ENCODE measurements at regions not wholly inside any gene's neighbourhood (a gene's known extent, or its start where the extent isn't known, plus 50 kb on each side); places are given as distances from the start of the nearest gene placed in this dataset.

GRCh38 chr4:59565836-59566235 is 1634.3 kb upstream of the ADGRL3 start:
- Histone ChIP-seq H3K9me1 (replicated peaks; ENCODE audit: control insufficient read depth, extremely low read depth, insufficient read depth, low read length) (no peaks in the 10 kb centered on the region), H4K20me1 (replicated peaks; ENCODE audit: control insufficient read depth, extremely low read depth, insufficient read depth, low read length) (no peaks in the 10 kb centered on the region), H3K79me2 (ENCODE audit: control insufficient read depth, insufficient read depth, low read length) (no peaks in the 10 kb centered on the region), H3K27me3 (ENCODE audit: control insufficient read depth in 2 of 2, insufficient read depth in 2 of 2, low read length in 2 of 2) (no peaks in the 10 kb centered on the region), H3K36me3 (ENCODE audit: control insufficient read depth in 2 of 2, extremely low read depth in 1 of 2, insufficient read depth in 2 of 2, low read length in 2 of 2) (no peaks in the 10 kb centered on the region), H3K9me3 (replicated peaks; ENCODE audit: control insufficient read depth, insufficient read depth, low read length) (no peaks in the 10 kb centered on the region), H3K4me3 (replicated peaks in 1 of 3; ENCODE audit: insufficient read depth in 1 of 3, low read depth in 1 of 3, low read length in 3 of 3) (no peak overlapping the region), H3K9ac (replicated peaks; ENCODE audit: extremely low read depth, insufficient read depth, low read length) (no peak overlapping the region), H3K27ac (ENCODE audit: insufficient read depth, low read depth, low read length) (no peak overlapping the region), H2AFZ (ENCODE audit: low read depth, low read length) (no peak overlapping the region), H3K4me2 (ENCODE audit: insufficient read depth, low read length) (no peak overlapping the region), H3K4me1 (ENCODE audit: control insufficient read depth, extremely low read depth, insufficient read depth, low read length) (no peaks in the 10 kb centered on the region)
- intact Hi-C loops (cut with micrococcal nuclease) (no loop called here), dilution Hi-C loops (cut with MboI; ENCODE audit: extremely low pct_ligation_motif_present, low sequenced_read_pairs) (no loop called here)
- no peak for FAIRE-seq
- TF ChIP-seq CTCF (IDR thresholded peaks at IDR 0.05; ENCODE audit: extremely low read depth in 1 of 2, insufficient read depth in 1 of 2, low read depth in 1 of 2, low read length in 2 of 2) (no peak), MAX (IDR thresholded peaks at IDR 0.05; ENCODE audit: insufficient read depth, insufficient read length) (no peak), POLR2AphosphoS5 (IDR thresholded peaks at IDR 0.05; ENCODE audit: insufficient read depth, low read depth, low read length) (no peak)
- no peak for DNase-seq (ENCODE audit: low read depth, low spot score)
- BruUV-seq (replicated peaks), result no TSS peak
- POLR2A ChIA-PET, result no interaction called here
- CTCF ChIA-PET, result no interaction called here

GRCh38 chr4:59570860-59571476 is 1629.2 kb upstream of the ADGRL3 start:
- H3K27me3 ChIP-seq (ENCODE audit: control insufficient read depth in 2 of 2, insufficient read depth in 2 of 2, low read length in 2 of 2), result no peaks in the 10 kb centered on the region
- dilution Hi-C loops (cut with MboI; ENCODE audit: extremely low pct_ligation_motif_present, low sequenced_read_pairs) (no loop called here), intact Hi-C loops (cut with micrococcal nuclease) (no loop called here)
- H3K9ac ChIP-seq (replicated peaks; ENCODE audit: extremely low read depth, insufficient read depth, low read length), result no peak overlapping the region
- H3K9me3 ChIP-seq (replicated peaks; ENCODE audit: control insufficient read depth, insufficient read depth, low read length), result no peaks in the 10 kb centered on the region
- ChIA-PET CTCF (no interaction called here), POLR2A (no interaction called here)
- DNase-seq (ENCODE audit: low read depth, low spot score), result no peak
- no peaks in the 10 kb centered on the region for H4K20me1 ChIP-seq (replicated peaks; ENCODE audit: control insufficient read depth, extremely low read depth, insufficient read depth, low read length)
- H3K36me3 ChIP-seq (ENCODE audit: control insufficient read depth in 2 of 2, extremely low read depth in 1 of 2, insufficient read depth in 2 of 2, low read length in 2 of 2), result no peaks in the 10 kb centered on the region
- H3K79me2 ChIP-seq (ENCODE audit: control insufficient read depth, insufficient read depth, low read length), result no peaks in the 10 kb centered on the region
- H3K4me3 ChIP-seq (replicated peaks in 1 of 3; ENCODE audit: insufficient read depth in 1 of 3, low read depth in 1 of 3, low read length in 3 of 3), result no peak overlapping the region
- H2AFZ ChIP-seq (ENCODE audit: low read depth, low read length), result no peak overlapping the region
- FAIRE-seq, result no peak
- no TSS peak for BruUV-seq (replicated peaks)
- no peak overlapping the region for H3K4me2 ChIP-seq (ENCODE audit: insufficient read depth, low read length)
- no peak overlapping the region for H3K27ac ChIP-seq (ENCODE audit: insufficient read depth, low read depth, low read length)
- H3K9me1 ChIP-seq (replicated peaks; ENCODE audit: control insufficient read depth, extremely low read depth, insufficient read depth, low read length), result no peaks in the 10 kb centered on the region
- no peaks in the 10 kb centered on the region for H3K4me1 ChIP-seq (ENCODE audit: control insufficient read depth, extremely low read depth, insufficient read depth, low read length)
- TF ChIP-seq MAX (IDR thresholded peaks at IDR 0.05; ENCODE audit: insufficient read depth, insufficient read length) (no peak), GATA2 (IDR thresholded peaks at IDR 0.05; ENCODE audit: insufficient read depth, insufficient read length, low read depth, low read length) (no peak), CTCF (IDR thresholded peaks at IDR 0.05; ENCODE audit: extremely low read depth in 1 of 2, insufficient read depth in 1 of 2, low read depth in 1 of 2, low read length in 2 of 2) (no peak), POLR2AphosphoS5 (IDR thresholded peaks at IDR 0.05; ENCODE audit: insufficient read depth, low read depth, low read length) (no peak), JUN (IDR thresholded peaks at IDR 0.05; ENCODE audit: borderline replicate concordance, insufficient read depth, insufficient read length, low read depth) (no peak), EZH2 (IDR thresholded peaks at IDR 0.05; ENCODE audit: borderline replicate concordance, low read depth, low read length, severe bottlenecking) (no peak), MYC (IDR thresholded peaks at IDR 0.05; ENCODE audit: low read depth, low read length) (no peak), FOS (IDR thresholded peaks at IDR 0.05; ENCODE audit: borderline replicate concordance, insufficient read depth, low read length) (no peak), POLR2A (IDR thresholded peaks at IDR 0.05; ENCODE audit: low read depth, low read length) (no peak)
